VCaP (cell line): ENCODE measurements at regions not wholly inside any gene's neighbourhood (a gene's known extent, or its start where the extent isn't known, plus 50 kb on each side); places are given as distances from the start of the nearest gene placed in this dataset.

ENCODE experiments used
- H3K27ac ChIP-seq: fragments of 450-650 bp; 2 replicates; pipeline ENCODE4 v1.5.1; 2017
- TF ChIP-seq, protein P1 (sequence below): fragments of 450-650 bp; conservative IDR thresholded peaks from 2 replicates; pipeline ENCODE4 v1.5.1; 2017; ENCODE audit warnings: mild to moderate bottlenecking, moderate library complexity

DNA sequence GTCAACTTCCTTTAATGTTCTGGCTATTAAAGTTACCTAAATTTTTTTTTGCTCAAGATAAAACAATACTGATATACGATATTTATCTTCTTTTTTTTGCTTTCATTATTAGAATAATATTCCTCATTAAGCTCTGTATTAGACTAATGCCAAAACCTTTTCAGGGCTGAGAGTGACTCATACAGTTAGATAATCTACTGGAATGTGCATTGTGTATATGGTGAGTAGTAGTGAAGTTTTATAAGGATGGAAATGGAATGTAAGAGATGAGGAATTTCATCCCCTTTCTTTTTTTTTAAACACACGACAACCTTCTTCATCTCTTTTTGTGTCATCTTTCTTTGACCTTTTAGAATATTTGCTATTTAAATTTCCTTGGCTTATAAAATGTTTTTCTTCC, 268.6 kb downstream of the ISL1 start:
- TF ChIP-seq, protein P1, sequence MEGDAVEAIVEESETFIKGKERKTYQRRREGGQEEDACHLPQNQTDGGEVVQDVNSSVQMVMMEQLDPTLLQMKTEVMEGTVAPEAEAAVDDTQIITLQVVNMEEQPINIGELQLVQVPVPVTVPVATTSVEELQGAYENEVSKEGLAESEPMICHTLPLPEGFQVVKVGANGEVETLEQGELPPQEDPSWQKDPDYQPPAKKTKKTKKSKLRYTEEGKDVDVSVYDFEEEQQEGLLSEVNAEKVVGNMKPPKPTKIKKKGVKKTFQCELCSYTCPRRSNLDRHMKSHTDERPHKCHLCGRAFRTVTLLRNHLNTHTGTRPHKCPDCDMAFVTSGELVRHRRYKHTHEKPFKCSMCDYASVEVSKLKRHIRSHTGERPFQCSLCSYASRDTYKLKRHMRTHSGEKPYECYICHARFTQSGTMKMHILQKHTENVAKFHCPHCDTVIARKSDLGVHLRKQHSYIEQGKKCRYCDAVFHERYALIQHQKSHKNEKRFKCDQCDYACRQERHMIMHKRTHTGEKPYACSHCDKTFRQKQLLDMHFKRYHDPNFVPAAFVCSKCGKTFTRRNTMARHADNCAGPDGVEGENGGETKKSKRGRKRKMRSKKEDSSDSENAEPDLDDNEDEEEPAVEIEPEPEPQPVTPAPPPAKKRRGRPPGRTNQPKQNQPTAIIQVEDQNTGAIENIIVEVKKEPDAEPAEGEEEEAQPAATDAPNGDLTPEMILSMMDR: no peak
- no peak overlapping the region for H3K27ac ChIP-seq

- TF ChIP-seq, protein P1: no peak
- H3K27ac ChIP-seq: no peak overlapping the region
These were observed 269.7 kb downstream of the ISL1 start for GRCh38 chr5:51652980-51653379.

DNA sequence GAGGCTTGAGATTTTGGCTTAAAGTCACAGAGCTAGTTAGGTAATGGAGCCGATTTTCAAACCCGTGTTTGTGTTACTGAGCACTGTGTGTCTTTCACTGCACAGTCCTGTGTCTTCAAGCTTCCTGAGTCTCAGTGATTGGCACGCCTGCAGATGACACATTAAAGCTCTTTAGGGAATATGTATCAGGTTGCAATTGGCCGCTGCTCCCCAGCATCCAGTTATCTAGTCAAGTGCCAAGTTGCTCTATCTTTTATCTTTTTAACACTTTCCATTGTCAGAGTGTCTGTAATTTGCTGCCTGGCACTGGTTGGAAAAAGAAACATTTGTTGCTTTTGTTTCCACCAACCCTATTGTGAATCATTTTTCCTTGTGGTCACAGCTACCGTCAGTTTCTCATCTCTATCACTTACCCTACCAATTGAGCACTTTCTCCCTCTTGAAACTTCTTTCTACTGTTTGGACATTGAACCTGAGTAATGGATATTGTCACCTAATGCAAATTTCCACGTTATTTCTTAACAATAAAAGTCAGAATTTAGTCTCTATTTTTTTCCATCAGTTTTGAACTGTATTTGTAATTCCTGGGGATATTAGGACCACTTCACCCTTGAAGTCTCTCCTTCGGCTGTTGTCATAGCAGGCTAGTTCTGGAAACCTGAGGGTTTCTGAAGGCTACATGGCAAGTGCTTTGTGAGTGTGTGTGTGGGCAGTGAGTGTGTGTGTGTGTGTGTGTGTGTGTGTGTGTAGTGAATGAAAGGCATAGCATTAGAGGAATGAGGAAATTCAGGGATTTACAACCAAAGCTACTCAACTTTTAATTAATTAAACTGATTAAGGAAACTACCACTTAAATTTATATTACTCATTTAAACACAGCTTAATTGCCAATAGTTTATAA, 274.3 kb downstream of the ISL1 start:
- H3K27ac ChIP-seq: no peak overlapping the region
- TF ChIP-seq, protein P1: no peak

DNA sequence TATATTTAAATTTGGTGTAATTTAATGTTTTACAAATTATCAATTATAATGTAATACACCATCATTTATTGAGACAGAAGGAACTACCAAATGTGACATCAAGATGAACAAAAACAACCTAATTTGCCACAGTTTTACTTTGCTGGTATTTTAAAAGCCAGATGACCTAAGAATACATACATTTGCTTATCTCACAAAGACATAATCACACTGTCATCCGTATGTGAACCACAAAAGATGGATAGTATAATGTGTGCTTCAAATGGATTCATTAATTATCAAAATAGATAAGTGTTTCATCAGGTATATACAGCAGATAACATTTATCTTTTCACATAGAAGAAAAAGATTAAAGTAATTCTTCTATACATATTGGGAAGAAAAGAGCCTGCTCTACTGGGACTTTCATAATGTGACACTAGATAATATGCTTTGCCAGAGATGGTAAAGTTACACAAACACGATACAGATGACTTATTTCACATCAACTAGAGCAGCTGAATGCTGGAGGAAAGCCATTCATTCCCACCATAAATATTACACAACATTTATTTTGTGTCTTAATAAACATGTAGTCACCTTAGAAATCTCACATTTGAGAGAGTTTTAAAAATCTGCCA, 278.5 kb downstream of the ISL1 start:
- H3K27ac ChIP-seq: no peak overlapping the region
- TF ChIP-seq, protein P1: no peak

- H3K27ac ChIP-seq: no peak overlapping the region
- TF ChIP-seq, protein P1: no peak
These were observed 281.4 kb downstream of the ISL1 start for GRCh38 chr5:51664491-51665250.

DNA sequence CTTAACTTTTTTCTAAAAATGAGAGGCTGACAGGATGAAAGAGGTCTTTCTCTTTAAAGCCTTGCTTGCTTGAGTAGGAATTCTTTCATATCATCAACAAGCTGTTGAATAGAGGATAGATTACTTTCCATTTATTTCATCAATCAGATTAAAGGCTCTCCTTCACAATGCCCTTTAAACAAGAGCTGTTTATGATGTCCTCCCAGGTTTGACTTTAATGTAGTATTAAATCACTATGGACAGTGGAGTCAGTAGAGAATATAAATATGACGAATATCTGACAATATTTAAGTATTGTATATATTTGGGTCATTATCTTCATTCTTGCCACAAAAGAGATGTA, 282.0 kb downstream of the ISL1 start:
- TF ChIP-seq, protein P1: no peak
- H3K27ac ChIP-seq: no peak overlapping the region

DNA sequence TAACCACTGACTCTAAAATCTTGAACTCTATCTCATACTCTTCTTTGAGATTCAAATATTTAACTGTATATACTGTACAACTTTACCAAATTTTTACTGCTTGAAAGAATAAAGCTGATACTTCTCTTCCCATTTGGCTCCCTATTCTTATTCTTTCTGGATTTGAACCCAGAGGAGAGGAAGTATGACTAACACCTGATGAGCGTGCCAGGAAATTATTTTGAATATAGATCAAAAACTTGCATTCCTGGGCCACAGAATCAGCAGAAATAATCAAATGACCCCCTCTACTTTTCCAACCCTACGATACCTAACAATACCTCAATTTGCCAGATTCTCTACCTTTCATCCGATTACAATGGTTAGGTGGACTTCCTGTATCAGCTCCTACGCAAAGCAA, 285.8 kb downstream of the ISL1 start:
- no peak overlapping the region for H3K27ac ChIP-seq
- TF ChIP-seq, protein P1: no peak
